22Rv1 (cell line): ENCODE measurements at regions not wholly inside any gene's neighbourhood (a gene's known extent, or its start where the extent isn't known, plus 50 kb on each side); places are given as distances from the start of the nearest gene placed in this dataset.

Experiments
- H3K27ac ChIP-seq: fragments of 450-650 bp; 2 replicates; pipeline ENCODE4 v1.5.1; 2017
- CTCF ChIP-seq: fragments of 450-650 bp; IDR thresholded peaks from 2 replicates; pipeline ENCODE4 v1.5.1; 2017; ENCODE audit warnings: mild to moderate bottlenecking
- ZFX ChIP-seq: fragments of 450-650 bp; IDR thresholded peaks from 2 replicates; pipeline ENCODE4 v1.6.1; 2017; ENCODE audit warnings: antibody characterized with exemption, borderline replicate concordance

DNA sequence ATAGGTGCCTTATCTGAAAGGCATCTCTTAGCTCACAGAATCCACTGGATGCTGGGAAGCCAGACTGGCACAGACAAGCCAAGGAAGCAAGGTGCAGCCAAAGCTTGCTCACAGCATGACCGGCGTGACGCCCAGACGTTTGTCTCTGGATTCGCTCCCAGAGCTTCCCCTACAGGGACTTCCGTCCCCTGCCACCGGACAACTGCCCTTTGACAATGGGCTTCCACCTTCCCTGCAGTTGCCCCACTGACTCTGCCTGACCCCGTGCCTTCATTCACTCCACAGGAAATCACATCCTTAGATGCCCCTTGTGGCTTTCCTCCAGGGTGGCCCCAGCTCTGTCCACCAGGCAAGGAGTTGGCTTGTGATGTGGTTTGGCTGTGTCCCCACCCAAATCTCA lies 94.8 kb upstream of the CDH4 start:
- H3K27ac ChIP-seq, result no peak overlapping the region
- TF ChIP-seq ZFX (no peak), CTCF (no peak)

GRCh38 chr20:61159957-61160686 lies 91.9 kb upstream of the CDH4 start:
- TF ChIP-seq CTCF, result no peak
- no peak overlapping the region for H3K27ac ChIP-seq

DNA sequence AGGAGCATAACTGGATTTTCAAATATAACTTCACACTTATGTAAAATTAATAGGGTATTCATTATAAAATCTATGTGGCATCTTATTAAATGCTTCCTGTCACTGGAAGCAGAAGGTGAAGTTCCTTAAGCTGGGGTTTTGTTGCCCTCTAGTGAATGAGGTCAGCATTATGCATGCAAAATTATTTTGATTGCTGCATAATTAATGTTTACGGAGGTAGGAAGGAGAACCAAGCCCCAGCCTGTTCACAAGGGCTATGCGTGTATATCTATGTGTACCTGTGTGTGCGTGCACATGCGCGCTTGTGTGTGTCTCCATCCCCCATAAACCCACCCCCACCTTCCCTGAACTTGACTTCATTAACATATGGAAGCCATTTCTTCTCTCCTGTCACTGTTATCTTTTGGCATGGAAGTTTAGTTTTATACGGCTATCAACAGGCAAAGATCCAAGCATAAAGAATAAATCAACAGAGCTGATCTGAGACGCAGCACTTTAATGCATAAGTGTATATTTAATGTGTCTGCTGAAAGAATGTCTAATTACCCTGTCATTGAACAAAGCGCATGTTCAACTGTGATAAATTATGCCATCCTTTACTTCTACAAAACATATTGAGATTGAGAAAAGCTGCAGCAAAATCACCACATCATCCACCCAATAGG lies 90.2 kb upstream of the CDH4 start:
- TF ChIP-seq ZFX (no peak), CTCF (no peak)

DNA sequence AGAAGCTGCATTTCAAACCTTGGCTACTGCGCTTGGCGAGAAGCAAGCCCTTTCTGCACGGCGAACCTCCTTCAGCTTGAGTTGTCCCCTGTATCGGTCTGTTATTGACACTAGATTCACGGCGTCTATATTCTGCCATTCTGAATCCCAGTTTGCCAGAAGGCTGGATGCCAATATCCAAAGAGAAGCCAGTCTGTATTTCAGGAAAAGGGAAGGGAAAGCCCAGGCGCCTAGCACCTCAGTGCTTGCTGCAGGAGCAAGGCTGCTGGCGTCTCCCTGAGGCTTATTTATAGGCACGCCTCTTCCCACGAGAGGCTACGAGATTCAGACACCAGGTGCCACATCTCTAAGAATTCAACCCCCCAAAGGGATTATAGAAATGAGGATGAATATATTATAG lies 89.6 kb upstream of the CDH4 start:
- TF ChIP-seq ZFX, result no peak
- TF ChIP-seq CTCF, result no peak
- no peak overlapping the region for H3K27ac ChIP-seq

More for the DNA sequence above, 90.2 kb upstream of the CDH4 start:
- no peak overlapping the region for H3K27ac ChIP-seq

GRCh38 chr20:61163031-61163430 lies 89.0 kb upstream of the CDH4 start:
- H3K27ac ChIP-seq, result no peak overlapping the region
- no peak for TF ChIP-seq CTCF
- TF ChIP-seq ZFX, result no peak

DNA sequence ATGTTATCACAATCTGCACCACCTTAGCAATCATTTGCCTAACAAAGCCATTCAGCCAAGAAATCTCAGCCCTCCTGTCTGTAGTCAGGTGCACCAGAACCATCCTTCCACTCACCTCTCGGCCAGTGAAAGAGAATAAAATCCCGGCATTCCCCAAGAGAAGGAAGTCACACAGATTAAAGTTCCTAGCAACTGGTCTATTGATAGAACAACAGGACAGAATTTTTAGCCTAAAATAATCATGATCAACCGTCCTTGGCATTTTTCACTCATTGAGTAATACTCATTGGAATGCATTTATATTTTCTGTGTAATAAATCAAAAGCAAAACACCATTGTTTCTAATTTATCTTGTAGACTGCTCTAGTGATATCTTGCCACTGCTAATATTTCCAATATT lies 85.7 kb upstream of the CDH4 start:
- H3K27ac ChIP-seq, result no peak overlapping the region
- no peak for TF ChIP-seq ZFX
- TF ChIP-seq CTCF, result no peak

- no peak overlapping the region for H3K27ac ChIP-seq
- TF ChIP-seq ZFX, result no peak
- no peak for TF ChIP-seq CTCF
These were observed 83.5 kb upstream of the CDH4 start for GRCh38 chr20:61168605-61169004.
